DOHH2 (cell line): ENCODE measurements at regions not wholly inside any gene's neighbourhood (a gene's known extent, or its start where the extent isn't known, plus 50 kb on each side); places are given as distances from the start of the nearest gene placed in this dataset.

ENCODE experiments used
- CTCF ChIP-seq: fragments of 200-600 bp; sonication (generic); IDR thresholded peaks from one replicate; pipeline ENCODE4 v1.5.1; 2014; ENCODE audit warnings: antibody characterized with exemption, mild to moderate bottlenecking, low read depth, low read length; ENCODE audit not compliant: poor library complexity, severe bottlenecking
- EZH2phosphoT487 ChIP-seq: fragments of 200-600 bp; sonication (generic); IDR thresholded peaks from 2 replicates; pipeline ENCODE4 v1.6.1; 2017; ENCODE audit warnings: borderline replicate concordance, mild to moderate bottlenecking, antibody characterized with exemption, low read length, moderate library complexity, mixed read lengths

GRCh38 chr12:107470645-107471044 is 215.0 kb upstream of the PWP1 start:
- TF ChIP-seq CTCF: no peak
- no peak for TF ChIP-seq EZH2phosphoT487
